ENCODE measurements at regions not wholly inside any gene's neighbourhood (a gene's known extent, or its start where the extent isn't known, plus 50 kb on each side); places are given as distances from the start of the nearest gene placed in this dataset.

DNA sequence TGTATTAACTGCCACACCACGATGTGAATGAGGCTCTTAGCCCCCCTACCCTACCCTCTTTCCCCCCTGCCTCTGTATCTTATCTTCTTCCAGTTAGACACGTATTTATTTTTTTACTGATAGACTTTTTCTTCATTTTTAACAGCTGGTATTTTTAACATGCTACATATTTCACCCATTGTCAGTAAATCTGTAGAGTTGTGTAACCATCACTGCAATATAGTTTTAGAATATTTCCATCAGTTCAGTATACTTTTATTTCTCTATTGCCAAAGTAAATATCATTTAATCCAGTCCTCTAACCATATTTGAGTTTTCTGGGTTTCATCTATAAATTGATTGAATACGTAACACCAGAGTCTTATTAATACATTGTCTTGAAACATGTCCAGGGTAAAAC, 62.8 kb downstream of the SPATA31C2 start:
- no peak for TF ChIP-seq ZNF155 (tag by site-specific recombination; IDR thresholded peaks at IDR 0.05)
- no peak for TF ChIP-seq ZNF202 (tag by site-specific recombination; IDR thresholded peaks at IDR 0.05; ENCODE audit: borderline replicate concordance)
- TF ChIP-seq ZNF292 (tag by site-specific recombination; IDR thresholded peaks at IDR 0.05; ENCODE audit: borderline replicate concordance, low read depth) = no peak
- no peak for TF ChIP-seq ZNF610 (tag by site-specific recombination; IDR thresholded peaks at IDR 0.05; ENCODE audit: borderline replicate concordance)
- TF ChIP-seq, protein P1, sequence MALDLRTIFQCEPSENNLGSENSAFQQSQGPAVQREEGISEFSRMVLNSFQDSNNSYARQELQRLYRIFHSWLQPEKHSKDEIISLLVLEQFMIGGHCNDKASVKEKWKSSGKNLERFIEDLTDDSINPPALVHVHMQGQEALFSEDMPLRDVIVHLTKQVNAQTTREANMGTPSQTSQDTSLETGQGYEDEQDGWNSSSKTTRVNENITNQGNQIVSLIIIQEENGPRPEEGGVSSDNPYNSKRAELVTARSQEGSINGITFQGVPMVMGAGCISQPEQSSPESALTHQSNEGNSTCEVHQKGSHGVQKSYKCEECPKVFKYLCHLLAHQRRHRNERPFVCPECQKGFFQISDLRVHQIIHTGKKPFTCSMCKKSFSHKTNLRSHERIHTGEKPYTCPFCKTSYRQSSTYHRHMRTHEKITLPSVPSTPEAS (tag by site-specific recombination; IDR thresholded peaks at IDR 0.05) = no peak
- TF ChIP-seq YY2 (tag by site-specific recombination; IDR thresholded peaks at IDR 0.05) = no peak
- TF ChIP-seq ZNF112 (tag by site-specific recombination; IDR thresholded peaks at IDR 0.05) = no peak
- CTCF ChIA-PET = interaction anchor here (0.7 to 1.7 kb wide), 6 partner anchors 10 to 396 kb away, joined by 3 to 5 read pairs (median 4); no protein-coding TSS in a partner anchor
- H3K27ac ChIP-seq (ENCODE audit: extremely low read depth, low read depth, low read length) = no peak overlapping the region

GRCh38 chr9:88074931-88075330, 63.3 kb downstream of the SPATA31C2 start:
- no peaks in the 10 kb centered on the region for H3K9me3 ChIP-seq (ENCODE audit: control insufficient read depth, insufficient read depth, low read depth, low read length)
- TF ChIP-seq SALL2 (tag by site-specific recombination; IDR thresholded peaks at IDR 0.05; ENCODE audit: borderline replicate concordance) (no peak), SCRT2 (tag by site-specific recombination; IDR thresholded peaks at IDR 0.05) (0 out of 2 replicates have a peak, but pooled peaks have one; percentile 11), YY1 (tag by site-specific recombination; IDR thresholded peaks at IDR 0.05) (no peak), SETDB1 (IDR thresholded peaks at IDR 0.05; ENCODE audit: insufficient read length, low read length) (no peak), ZNF529 (tag by site-specific recombination; IDR thresholded peaks at IDR 0.05; ENCODE audit: insufficient replicate concordance) (no peak), ZNF426 (tag by site-specific recombination; IDR thresholded peaks at IDR 0.05) (no peak), ZNF548 (tag by site-specific recombination; IDR thresholded peaks at IDR 0.05) (no peak)
- TF ChIP-seq, protein P2, sequence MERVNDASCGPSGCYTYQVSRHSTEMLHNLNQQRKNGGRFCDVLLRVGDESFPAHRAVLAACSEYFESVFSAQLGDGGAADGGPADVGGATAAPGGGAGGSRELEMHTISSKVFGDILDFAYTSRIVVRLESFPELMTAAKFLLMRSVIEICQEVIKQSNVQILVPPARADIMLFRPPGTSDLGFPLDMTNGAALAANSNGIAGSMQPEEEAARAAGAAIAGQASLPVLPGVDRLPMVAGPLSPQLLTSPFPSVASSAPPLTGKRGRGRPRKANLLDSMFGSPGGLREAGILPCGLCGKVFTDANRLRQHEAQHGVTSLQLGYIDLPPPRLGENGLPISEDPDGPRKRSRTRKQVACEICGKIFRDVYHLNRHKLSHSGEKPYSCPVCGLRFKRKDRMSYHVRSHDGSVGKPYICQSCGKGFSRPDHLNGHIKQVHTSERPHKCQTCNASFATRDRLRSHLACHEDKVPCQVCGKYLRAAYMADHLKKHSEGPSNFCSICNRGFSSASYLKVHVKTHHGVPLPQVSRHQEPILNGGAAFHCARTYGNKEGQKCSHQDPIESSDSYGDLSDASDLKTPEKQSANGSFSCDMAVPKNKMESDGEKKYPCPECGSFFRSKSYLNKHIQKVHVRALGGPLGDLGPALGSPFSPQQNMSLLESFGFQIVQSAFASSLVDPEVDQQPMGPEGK (tag by site-specific recombination; IDR thresholded peaks at IDR 0.05) = no peak
- TF ChIP-seq, protein P3, sequence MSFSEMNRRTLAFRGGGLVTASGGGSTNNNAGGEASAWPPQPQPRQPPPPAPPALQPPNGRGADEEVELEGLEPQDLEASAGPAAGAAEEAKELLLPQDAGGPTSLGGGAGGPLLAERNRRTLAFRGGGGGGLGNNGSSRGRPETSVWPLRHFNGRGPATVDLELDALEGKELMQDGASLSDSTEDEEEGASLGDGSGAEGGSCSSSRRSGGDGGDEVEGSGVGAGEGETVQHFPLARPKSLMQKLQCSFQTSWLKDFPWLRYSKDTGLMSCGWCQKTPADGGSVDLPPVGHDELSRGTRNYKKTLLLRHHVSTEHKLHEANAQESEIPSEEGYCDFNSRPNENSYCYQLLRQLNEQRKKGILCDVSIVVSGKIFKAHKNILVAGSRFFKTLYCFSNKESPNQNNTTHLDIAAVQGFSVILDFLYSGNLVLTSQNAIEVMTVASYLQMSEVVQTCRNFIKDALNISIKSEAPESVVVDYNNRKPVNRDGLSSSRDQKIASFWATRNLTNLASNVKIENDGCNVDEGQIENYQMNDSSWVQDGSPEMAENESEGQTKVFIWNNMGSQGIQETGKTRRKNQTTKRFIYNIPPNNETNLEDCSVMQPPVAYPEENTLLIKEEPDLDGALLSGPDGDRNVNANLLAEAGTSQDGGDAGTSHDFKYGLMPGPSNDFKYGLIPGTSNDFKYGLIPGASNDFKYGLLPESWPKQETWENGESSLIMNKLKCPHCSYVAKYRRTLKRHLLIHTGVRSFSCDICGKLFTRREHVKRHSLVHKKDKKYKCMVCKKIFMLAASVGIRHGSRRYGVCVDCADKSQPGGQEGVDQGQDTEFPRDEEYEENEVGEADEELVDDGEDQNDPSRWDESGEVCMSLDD (tag by site-specific recombination; IDR thresholded peaks at IDR 0.05) = no peak
- H3K36me3 ChIP-seq (ENCODE audit: control insufficient read depth in 2 of 2, insufficient read depth in 1 of 2, low read length in 2 of 2) = no peaks in the 10 kb centered on the region
- peaks cover 6% of the 10 kb centered on the region; the same call in 1 of the 2 replicates for H3K4me1 ChIP-seq (ENCODE audit: control insufficient read depth, insufficient read depth, low read length)
- no peak overlapping the region for H3K27ac ChIP-seq (ENCODE audit: extremely low read depth, low read depth, low read length)
- POLR2A ChIA-PET = interaction anchor here (0.6 kb wide), 1 partner anchor 54 kb away, joined by 6 read pairs; no protein-coding TSS in a partner anchor
- CTCF ChIA-PET = no interaction called here
- no peak overlapping the region for H3K4me3 ChIP-seq (ENCODE audit: low read depth, low read length)

More for the DNA sequence above, 62.8 kb downstream of the SPATA31C2 start:
- Histone ChIP-seq H3K36me3 (ENCODE audit: control insufficient read depth in 2 of 2, insufficient read depth in 1 of 2, low read length in 2 of 2) (no peaks in the 10 kb centered on the region), H3K4me1 (ENCODE audit: control insufficient read depth, insufficient read depth, low read length) (peaks cover 6% of the 10 kb centered on the region; the same call in 1 of the 2 replicates), H3K4me3 (ENCODE audit: low read depth, low read length) (no peak overlapping the region), H3K9me3 (ENCODE audit: control insufficient read depth, insufficient read depth, low read depth, low read length) (no peaks in the 10 kb centered on the region)
- POLR2A ChIA-PET = interaction anchor here (0.5 to 3.2 kb wide), 9 partner anchors 14 to 460 kb away, joined by 3 to 39 read pairs (median 5); partner anchors contain the start of genes CDK20 and NXNL2

Measured in HEK293 (cell line).